ENCODE measurements at regions not wholly inside any gene's neighbourhood (a gene's known extent, or its start where the extent isn't known, plus 50 kb on each side); places are given as distances from the start of the nearest gene placed in this dataset.

- TF ChIP-seq POLR2A (IDR thresholded peaks at IDR 0.05) (no peak), CTCF (IDR thresholded peaks at IDR 0.05) (no peak)
Observed at GRCh38 chr7:28258240-28258639, 77.6 kb upstream of the JAZF1 start.
